GM19240 (cell line): ENCODE measurements at regions not wholly inside any gene's neighbourhood (a gene's known extent, or its start where the extent isn't known, plus 50 kb on each side); places are given as distances from the start of the nearest gene placed in this dataset.
"Not testable (repeated sequence)": the region's sequence is repeated elsewhere in the genome, so short reads cannot be mapped to it uniquely, and the experiment has no call there.

Experiments
- DNase-seq: peaks from one replicate; pipeline ENCODE4 v3.0.0; 2011; ENCODE audit warnings: low spot score; ENCODE audit not compliant: insufficient read length

- DNase-seq: no peak
Observed at GRCh38 chr7:13078105-13078504, 390.7 kb downstream of the ARL4A start.

GRCh38 chr7:13090959-13091358 is 403.5 kb downstream of the ARL4A start:
- no peak for DNase-seq

- no peak for DNase-seq
Observed at GRCh38 chr7:13091974-13092707, 404.7 kb downstream of the ARL4A start.

GRCh38 chr7:13092708-13093005 is 405.2 kb downstream of the ARL4A start:
- no peak for DNase-seq

- no peak for DNase-seq
Observed at GRCh38 chr7:13093160-13093559, 405.7 kb downstream of the ARL4A start.

- no peak for DNase-seq
Observed at GRCh38 chr7:13097499-13097898, 410.1 kb downstream of the ARL4A start.

GRCh38 chr7:13098161-13098560 is 410.7 kb downstream of the ARL4A start:
- DNase-seq: no peak

GRCh38 chr7:13099154-13099795 is 411.8 kb downstream of the ARL4A start:
- DNase-seq: no peak

GRCh38 chr7:13104128-13104527 is 416.7 kb downstream of the ARL4A start:
- DNase-seq: no peak

- no peak for DNase-seq
Observed at GRCh38 chr7:13105209-13105608, 417.8 kb downstream of the ARL4A start.

- DNase-seq: no peak
Observed at GRCh38 chr7:13106513-13106912, 419.1 kb downstream of the ARL4A start.

- DNase-seq: no peak
Observed at GRCh38 chr7:13107291-13107690, 419.9 kb downstream of the ARL4A start.

GRCh38 chr7:13108061-13108460 is 420.6 kb downstream of the ARL4A start:
- DNase-seq: no peak

- DNase-seq: no peak
Observed at GRCh38 chr7:13109201-13109600, 421.8 kb downstream of the ARL4A start.

- DNase-seq: no peak
Observed at GRCh38 chr7:13110107-13110506, 422.7 kb downstream of the ARL4A start.

GRCh38 chr7:13111230-13111629 is 423.8 kb downstream of the ARL4A start:
- DNase-seq: no peak

- not testable (repeated sequence) for DNase-seq
Observed at GRCh38 chr7:13114240-13114639, 426.8 kb downstream of the ARL4A start.

- DNase-seq: no peak
Observed at GRCh38 chr7:13115157-13115772, 427.8 kb downstream of the ARL4A start.

GRCh38 chr7:13115855-13116254 is 428.4 kb downstream of the ARL4A start:
- DNase-seq: no peak

- DNase-seq: no peak
Observed at GRCh38 chr7:13117103-13117502, 429.7 kb downstream of the ARL4A start.

- DNase-seq: no peak
Observed at GRCh38 chr7:13117592-13117991, 430.2 kb downstream of the ARL4A start.

- DNase-seq: not testable (repeated sequence)
Observed at GRCh38 chr7:13124629-13125028, 437.2 kb downstream of the ARL4A start.

- DNase-seq: no peak
Observed at GRCh38 chr7:13126347-13126746, 438.9 kb downstream of the ARL4A start.
